Suprapubic skin (tissue), 3 donors: ENCODE measurements at regions not wholly inside any gene's neighbourhood (a gene's known extent, or its start where the extent isn't known, plus 50 kb on each side); places are given as distances from the start of the nearest gene placed in this dataset.

Experiments
- CTCF ChIP-seq, 2 donors: fragments of 200-600 bp in 1 of 2; fragments of 450-650 bp in 1 of 2; sonication (generic) in 1 of 2; IDR thresholded peaks; one replicate each; pipeline ENCODE4 v1.5.1; 2016 to 2019; ENCODE audit warnings: antibody characterized with exemption in 2 of 2, mild to moderate bottlenecking in 1 of 2, moderate library complexity in 1 of 2
- EP300 ChIP-seq: sonication (generic); formaldehyde crosslinking; IDR thresholded peaks from one replicate; pipeline ENCODE4 v1.6.1; 2017; ENCODE audit warnings: antibody characterized with exemption
- POLR2A ChIP-seq, 2 donors: fragments of 450-650 bp; IDR thresholded peaks; one replicate each; pipeline ENCODE4 v1.6.1; 2017; ENCODE audit warnings: antibody characterized with exemption in 2 of 2, mild to moderate bottlenecking in 2 of 2, moderate library complexity in 2 of 2

DNA sequence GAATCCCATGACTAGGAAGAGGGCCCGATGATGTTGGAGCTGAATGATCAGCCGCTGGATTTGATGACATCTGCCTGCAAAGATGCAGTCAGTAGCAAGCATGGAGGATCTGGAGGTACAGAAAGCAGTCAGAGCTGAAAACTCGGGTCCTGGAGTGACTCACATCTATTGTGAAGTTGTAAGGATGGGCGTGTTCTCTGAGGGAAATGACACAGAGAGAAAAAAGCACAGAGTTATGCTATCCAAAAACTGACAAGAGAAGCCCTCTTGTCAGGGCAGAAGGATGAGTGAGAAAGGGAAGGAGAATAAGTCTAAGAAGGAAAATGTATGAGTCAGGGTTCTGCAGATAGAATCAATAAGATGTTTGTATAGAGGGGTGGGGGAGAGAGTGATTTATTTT is 380.4 kb upstream of the CCDC196 start:
- TF ChIP-seq CTCF (IDR thresholded peaks at IDR 0.05) (no peak), POLR2A (IDR thresholded peaks at IDR 0.05) (no peak), EP300 (no peak)
